GM21717 (cell line): ENCODE measurements at regions not wholly inside any gene's neighbourhood (a gene's known extent, or its start where the extent isn't known, plus 50 kb on each side); places are given as distances from the start of the nearest gene placed in this dataset.

Source experiments
- ATAC-seq: cut with Tn5 transposase; IDR thresholded peaks from one replicate; pipeline ENCODE4 v1.9.1; 2021; ENCODE audit warnings: mild to moderate bottlenecking, moderate library complexity; ENCODE audit not compliant: unreplicated experiment

DNA sequence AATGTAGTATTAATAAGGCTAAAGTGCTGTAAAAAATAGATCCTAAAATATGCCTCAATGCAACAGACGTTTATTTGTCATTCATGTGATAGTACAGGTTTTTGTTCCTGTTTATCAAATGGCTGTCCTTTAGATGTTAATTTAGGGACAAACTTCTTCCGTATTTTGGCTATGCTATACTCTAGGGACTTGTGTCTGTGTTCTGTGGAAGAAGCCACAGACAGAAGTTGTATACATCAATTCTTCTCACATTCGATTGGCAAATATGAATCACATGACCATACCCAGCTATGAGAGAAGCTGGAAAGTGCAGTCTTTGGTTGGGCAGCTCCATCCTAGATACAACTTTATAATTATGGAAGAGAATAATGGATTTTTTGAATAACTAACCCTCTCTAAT is 232.7 kb upstream of the SNX7 start:
- no peak for ATAC-seq

DNA sequence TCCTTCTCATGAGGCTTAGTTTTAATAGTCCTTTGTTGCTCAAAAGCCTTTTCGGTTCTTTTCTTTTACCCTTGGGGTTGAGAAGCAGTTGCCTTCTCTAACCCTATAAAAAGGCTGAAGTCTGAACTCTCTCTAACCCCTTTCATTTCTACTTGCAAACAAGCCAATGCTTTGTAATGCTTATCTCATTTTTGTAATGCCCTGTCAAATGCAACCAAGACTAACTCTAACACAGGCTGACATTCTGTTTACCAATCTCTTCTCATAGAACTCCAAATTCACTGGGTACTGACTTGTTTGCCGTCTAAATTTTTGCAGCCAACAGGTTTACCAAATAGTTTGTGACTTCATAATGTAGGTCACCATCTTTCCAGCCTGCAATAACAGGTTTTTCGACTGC is 233.9 kb upstream of the SNX7 start:
- ATAC-seq: no peak

DNA sequence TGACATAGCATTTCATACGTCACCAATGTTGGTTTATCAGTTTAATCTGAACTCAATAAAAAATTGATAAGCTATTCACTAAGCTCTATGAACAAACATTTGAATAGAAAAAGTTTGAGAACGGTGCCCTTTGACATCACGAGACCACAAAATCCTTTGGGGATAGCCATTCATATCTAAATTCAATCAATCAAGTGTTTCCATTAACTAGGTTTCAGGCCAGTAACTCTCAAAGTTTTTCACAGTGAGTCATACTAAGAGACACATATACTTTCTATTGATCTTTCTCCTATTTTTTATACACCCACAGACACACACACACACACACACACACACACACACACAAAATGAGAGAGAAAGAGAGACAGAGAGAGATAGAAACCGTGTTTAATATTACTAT is 235.4 kb upstream of the SNX7 start:
- no peak for ATAC-seq

DNA sequence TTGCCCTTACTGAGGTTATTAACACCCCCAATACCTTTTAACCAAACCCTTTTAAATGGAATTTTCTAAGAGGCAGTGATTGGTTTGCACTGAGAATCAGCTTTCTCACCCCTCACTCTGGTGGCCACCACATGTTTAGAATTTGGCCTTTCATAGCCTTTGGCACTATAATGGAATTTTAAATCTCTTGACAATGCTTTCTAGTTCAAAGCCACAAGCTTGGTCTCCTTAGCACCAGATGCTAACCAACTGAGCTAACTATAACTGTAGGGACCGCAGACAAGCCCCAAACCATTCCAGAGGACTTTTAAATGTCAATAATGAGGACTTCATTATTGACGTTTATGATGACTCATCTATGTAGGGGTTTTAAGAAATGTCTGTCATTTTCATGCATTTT is 238.7 kb upstream of the SNX7 start:
- ATAC-seq: no peak

DNA sequence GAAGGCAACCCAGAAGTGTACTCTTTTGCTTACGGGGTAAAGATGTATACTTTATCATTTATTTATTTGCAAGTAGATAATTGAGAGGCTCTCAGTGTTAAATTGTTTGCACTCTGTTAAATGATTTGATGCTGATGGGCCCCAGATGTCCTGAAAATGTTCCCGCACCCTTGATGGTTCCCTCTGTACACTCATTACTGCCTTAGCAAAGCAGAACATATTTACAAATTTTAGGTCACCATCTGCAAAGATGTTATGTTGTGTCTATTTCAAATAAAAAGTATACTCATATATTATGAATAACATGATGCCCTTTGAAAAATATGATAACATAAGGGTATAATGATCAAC is 240.5 kb upstream of the SNX7 start:
- ATAC-seq: no peak

DNA sequence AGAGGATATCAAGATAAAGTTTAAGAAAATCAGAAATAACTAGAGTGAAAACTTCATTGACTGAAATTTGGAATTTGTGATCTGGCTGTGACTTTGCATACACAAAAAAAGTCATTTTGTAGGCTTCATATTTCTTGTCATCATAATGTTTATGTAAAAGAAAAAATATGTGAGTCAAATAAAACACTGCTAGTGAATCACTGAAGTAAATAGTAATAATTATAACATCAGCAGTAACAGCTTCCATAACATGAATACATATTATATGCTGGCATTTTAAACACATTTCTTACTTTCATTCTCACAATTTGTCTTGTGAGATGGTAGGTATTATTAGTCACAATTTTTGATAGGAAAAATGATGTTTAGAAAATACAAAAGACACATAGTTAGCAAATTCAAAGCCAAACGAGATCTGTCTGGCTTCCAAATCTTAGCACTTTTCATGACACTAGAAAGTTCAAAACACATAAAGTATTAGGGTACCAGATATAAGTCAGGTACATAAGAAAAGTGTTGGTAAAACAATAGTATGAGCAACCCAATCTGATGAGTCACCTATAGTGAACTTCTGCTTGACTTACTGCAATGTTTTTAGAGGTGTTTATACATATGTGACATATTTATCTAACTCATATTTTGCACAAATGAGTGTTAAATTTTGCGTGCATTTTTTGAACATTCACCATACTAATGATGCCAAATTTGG is 241.0 kb upstream of the SNX7 start:
- no peak for ATAC-seq

DNA sequence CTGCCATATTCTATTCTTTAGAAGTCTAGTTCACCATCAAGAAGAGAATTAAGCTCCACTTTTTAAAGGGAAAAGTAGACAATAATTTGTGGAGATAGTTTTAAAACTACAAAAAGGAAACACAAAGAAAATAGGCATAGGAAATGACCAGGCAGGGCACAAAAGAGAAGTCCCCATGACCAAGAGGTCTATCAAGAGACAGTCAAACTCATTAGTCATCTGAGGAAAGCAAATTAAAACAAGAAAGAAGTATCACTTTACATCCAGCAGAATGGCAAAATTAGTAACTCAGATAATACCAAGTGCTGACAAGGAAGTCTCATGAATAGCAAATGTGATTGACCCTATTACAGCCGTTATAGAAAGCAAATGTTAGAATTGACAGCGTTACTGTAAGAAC is 243.7 kb upstream of the SNX7 start:
- ATAC-seq: no peak

DNA sequence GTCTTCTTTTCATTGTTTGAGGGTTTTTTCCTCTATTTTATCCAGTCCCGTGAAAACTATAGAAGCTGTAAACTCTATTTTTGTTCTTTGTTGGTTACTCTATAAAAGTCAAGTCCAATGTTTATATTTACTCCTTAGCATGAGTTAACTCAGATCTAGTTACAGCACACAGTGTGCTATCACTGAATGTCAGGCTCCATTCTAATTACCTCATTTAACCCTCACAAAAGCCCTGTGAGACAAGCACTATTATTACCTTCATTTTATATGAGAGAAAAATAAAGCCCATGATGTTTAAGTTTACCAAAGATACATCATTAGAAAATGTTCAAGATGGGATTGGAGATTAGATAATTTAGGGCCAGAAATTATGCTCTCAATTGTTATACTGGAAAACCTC is 251.4 kb upstream of the SNX7 start:
- ATAC-seq: no peak

DNA sequence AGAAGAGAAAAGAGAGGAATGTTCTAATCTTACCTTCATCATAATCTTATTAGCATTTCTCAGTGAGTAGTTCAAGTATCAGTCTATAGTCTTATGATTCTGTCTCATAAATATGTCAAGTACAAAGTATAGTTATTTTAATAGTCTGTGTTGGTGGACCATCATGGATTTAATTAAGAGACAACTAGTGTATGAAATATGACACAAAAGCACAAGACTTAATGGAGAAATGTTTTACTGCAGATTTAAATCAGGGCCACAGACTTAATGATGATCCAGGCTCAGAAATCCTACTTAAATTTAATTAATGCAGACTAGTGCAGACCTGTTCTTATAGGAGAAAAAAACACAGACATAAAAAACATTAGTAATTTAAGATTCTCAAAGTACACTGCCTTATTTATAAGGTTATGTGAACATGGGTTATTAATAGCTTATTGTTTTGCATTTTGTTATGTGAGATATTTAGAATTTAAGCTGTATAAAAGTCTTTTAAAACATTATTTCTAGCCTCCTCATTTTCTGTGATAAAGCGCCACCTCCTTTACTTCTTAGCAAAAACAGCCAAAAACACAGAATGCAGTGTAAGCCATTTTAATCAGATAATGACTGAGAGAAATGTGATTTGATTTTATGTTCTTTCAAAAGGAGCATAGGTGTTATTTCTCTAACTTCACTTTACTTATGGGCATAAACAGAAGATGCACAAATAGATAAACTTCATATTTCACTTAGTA is 255.0 kb upstream of the SNX7 start:
- no peak for ATAC-seq

DNA sequence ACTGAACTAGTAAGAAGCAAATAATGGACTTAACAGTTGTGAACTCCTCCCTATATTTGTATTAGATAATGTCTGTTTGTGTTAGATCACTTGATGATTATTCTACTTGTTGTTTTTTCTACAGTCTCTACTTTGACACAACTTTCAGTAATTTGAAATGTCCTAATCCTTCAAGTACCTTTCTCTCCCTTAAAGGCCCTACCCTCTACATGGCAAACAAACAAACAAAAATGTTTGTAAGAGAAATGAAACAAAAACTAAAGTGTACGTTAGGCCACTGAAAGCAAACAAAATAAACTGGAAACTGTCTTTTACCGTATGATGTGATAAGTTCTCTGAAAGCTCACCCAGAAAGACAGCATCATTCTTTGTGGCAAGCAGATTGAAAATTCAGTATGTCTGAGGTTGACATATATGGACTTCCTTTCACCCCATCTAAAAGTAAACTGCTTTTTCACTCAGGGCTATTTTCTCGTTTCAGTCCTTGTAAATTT is 255.9 kb upstream of the SNX7 start:
- peak; percentile 67 for ATAC-seq

DNA sequence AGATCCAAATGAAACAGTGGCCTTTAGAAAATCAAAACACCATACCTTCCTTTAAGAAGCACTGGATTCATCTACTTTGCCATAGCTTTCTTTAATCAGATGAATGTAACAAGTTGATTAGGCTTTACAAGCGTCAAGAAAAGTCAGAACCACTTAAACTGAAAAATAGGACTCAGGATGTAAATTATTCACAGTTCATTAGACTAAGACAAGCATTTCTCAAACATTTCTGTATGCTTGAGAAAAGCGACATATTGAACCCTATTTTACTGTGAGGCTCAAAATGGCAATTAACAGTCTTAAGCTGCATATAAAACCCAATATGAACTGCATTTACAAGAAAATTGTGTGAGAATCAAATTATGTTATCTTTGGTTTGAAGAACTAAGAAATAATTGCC is 256.7 kb upstream of the SNX7 start:
- no peak for ATAC-seq

DNA sequence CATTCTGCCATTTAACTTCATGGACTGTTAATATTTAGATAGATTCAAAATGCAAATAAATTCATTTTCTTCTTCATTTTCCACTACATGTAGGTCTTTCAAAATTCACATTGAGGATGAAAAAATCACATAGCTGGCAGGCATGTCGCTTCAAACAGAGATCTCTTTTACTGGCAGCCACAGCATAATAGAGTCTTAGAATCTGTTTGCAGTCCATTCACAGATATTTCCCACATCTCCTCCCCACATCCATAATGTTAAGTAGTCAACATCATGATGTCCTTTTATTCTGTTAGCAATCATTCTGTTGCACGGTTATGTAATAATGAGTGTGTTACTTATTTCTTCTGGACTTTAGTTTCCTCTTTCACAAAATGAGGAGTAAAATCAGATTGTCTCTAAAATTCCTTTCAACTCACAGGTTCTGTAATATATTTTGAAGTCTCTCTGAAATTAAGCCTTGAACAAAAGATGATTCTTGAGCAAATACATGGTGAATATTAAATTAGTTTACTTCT is 257.5 kb upstream of the SNX7 start:
- ATAC-seq: no peak

DNA sequence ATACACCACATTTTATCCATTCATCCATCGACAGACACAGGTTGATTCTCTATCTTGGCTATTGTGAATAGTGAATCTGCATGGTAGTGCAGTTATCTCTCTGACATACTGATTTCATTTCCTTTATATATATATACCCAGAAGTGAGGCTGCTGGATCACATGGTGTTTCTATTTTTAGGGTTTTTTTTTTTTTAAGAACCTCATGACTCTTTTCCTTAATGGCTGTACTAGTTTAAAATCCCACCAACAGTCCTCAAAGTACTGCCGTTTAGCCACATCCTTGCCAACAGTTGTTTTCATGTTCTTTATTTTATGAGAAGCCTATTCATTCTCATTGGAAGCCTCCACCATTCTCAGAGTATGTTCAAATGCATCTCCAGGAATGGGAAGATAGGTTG is 258.7 kb upstream of the SNX7 start:
- ATAC-seq: no peak

DNA sequence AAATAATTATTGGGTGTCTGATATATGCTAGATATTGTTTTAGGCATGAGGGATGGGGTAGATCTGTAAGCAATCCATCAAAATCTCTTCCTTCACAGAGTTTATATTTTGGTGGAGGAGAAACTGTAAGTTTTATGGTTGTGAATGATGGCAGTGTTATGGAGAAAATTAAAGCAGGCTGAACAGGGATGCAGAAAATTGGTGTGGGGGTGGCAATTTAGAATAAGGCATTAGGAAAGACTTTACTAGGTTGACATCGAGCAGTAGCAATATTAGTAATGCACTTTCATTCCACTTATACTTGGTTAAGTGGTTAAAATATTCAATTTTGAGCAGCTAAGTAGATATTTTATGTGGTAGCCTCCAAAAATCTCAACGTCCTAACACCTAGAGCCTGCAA is 261.1 kb upstream of the SNX7 start:
- no peak for ATAC-seq

DNA sequence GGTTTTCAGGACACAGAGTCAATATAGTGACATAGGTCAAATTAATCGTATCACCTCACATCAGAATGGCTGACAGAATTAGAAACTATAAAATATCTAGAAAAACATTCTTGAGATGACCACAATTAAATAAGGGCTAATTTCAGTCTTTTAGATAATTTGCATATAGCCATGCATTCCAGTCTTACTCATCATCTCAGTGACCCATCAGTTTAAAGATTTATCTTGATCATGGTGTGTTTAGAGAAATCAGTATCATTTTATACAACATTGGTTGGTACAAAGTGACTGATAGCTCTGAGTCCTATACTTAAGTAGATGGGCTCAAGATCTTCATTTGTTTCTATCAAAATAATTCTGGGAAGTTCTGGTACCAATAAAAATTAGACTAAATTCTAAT is 262.3 kb upstream of the SNX7 start:
- no peak for ATAC-seq

DNA sequence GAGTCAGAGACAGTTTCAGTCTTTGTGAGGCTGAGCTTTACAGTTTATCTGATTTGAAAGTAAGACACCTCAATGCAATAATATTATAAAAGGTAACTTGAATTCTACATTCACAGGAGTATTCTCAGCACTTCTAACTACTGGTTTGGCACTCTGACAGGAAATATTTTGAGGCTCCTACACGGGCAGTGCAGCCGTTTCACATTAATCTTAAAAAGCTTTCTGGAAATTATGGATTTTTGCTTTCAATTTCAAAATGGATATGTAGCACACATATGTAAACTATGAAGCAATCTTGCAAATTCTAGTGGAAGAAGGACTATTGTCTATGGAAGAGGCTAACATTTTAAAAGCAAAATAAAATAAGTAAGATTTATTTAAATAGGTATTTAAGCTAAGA is 262.9 kb upstream of the SNX7 start:
- no peak for ATAC-seq

DNA sequence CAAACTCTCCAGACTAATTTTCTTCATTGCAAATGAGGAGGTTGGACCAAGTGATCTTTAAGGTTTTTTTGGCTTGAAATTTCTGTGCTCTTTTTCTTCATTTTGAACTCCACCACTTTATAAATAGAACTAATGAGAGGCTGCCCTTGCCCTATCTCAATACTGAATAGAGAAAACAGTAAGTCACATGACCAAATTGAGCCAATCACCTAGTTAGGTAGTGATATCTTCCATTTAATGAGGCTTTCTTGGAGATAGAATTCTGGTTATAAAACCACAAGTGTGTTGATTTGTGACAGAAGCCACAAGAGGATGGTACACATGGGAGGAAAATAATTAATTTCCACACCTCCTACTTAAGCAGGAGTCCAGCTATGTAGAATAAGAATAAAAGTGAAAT is 263.4 kb upstream of the SNX7 start:
- ATAC-seq: no peak

DNA sequence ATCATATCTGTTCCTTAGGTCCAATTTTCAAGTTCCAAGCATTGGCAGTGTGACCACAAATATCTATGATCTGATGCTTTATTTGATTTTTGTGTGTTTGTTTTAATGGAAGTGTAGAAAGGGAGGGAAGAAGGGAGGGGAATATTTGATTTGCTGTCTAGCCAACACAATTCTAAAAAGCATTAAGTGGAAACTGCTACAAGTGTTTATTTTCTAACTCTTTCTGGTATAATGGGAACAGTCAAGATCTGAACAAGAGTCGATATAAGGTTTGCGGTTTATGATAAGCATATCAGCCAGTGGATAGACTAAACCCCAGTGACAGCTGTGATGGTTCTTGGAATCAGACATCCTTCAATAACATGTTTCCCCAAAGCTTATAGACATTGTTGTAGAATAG is 267.8 kb upstream of the SNX7 start:
- no peak for ATAC-seq

DNA sequence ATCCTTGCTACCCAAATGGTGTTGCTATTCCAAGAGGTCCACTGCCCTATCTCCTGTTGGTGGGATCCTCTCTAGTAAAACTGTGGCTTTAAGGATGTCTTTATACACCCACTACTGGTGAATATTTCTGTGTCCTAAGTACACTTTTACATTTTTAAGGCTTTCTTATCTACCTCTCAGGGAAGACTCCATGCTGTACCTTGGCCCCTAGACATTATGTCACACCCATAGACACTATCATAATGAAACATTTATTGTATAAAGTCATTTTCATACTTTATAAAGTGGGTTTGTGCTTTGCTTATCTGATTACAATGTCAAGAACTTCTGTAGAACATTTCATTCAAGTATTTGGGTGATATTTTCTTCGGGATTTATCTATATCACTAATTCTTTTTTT is 270.3 kb upstream of the SNX7 start:
- ATAC-seq: no peak

DNA sequence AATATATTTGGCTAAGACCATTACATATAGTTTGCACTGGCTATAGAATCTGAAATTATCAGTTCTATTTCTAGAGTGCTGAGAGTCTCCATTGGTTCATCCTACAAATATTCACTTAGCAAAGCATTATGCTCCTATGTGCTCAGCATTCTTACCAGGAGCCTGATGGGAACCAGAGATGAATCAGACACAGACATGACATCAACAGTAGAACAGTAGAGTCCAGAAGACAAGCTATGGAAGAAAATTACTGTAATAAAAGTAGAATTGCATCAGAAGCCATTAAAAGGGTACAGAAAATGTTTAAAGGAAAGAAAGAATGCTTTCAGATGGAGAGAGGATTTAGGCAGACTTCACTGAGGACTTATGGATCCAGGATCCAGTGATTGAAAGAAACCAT is 271.7 kb upstream of the SNX7 start:
- ATAC-seq: no peak

DNA sequence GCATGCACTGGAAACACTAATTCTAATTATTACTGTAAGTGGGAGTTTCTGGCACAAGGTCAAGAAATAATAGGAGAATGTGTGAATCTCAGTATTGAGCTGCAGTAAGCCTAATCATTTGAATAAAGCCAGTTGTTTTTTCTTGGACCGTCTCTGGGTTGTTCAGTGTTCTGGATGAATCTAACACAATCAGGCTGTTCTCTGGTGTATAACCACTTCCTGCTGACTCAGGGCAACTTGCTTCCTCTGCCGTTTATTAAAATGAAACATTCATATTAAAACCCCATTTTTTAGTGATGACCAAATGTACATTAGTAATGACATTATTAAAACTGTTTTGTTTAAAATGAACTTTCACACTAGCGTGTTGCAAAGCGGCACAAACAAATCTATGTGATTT is 273.1 kb upstream of the SNX7 start:
- no peak for ATAC-seq

DNA sequence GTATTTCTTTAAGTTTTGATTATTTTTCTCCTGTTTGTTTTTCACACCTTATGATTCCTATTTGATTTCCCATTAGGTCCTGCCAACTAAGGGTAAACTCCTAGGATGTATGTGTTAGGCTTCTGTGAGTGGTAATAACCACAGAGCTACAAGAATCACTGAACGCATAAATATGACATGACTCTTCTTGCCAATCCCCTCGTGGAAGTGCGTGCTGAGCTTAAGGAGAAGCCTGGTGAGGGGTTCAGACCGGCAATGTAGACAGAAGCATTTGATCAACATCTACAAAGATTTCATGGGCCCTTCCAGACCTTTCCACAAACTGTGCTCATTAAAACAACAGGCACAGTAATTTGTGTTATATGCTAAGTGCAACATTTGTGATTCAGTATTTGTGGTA is 273.8 kb upstream of the SNX7 start:
- no peak for ATAC-seq
